ENCODE measurements at regions not wholly inside any gene's neighbourhood (a gene's known extent, or its start where the extent isn't known, plus 50 kb on each side); places are given as distances from the start of the nearest gene placed in this dataset.

- FAIRE-seq (no peak), DNase-seq (ENCODE audit: low read depth, low spot score) (no peak)
- dilution Hi-C loops (cut with MboI; ENCODE audit: extremely low pct_ligation_motif_present, low sequenced_read_pairs), result no loop called here
- Histone ChIP-seq H4K20me1 (ENCODE audit: control insufficient read depth, extremely low read depth, insufficient read depth, low read length) (no peaks in the 10 kb centered on the region), H3K4me2 (ENCODE audit: control insufficient read depth, extremely low read depth, insufficient read depth, low read depth, low read length) (no peak overlapping the region), H3K27me3 (ENCODE audit: control insufficient read depth, extremely low read depth, insufficient read depth, low read length) (no peaks in the 10 kb centered on the region), H2AFZ (ENCODE audit: control insufficient read depth, low read length) (no peak overlapping the region), H3K79me2 (ENCODE audit: control insufficient read depth, insufficient read depth, low read length) (no peaks in the 10 kb centered on the region), H3K4me1 (ENCODE audit: control insufficient read depth, extremely low read depth, insufficient read depth, low read length) (no peaks in the 10 kb centered on the region), H3K36me3 (ENCODE audit: control insufficient read depth in 2 of 2, extremely low read depth in 1 of 2, insufficient read depth in 2 of 2, low read length in 2 of 2) (no peaks in the 10 kb centered on the region), H3K4me3 (ENCODE audit: control insufficient read depth in 2 of 3, extremely low read depth in 1 of 3, insufficient read depth in 2 of 3, low read depth in 1 of 3, low read length in 3 of 3) (no peak overlapping the region), H3K9me3 (ENCODE audit: control insufficient read depth, low read depth, low read length) (no peaks in the 10 kb centered on the region), H3K27ac (ENCODE audit: control insufficient read depth, insufficient read depth, low read length) (no peak overlapping the region), H3K9me1 (ENCODE audit: control insufficient read depth, extremely low read depth, insufficient read depth, low read length) (no peaks in the 10 kb centered on the region), H3K9ac (ENCODE audit: control insufficient read depth, extremely low read depth, insufficient read depth, low read length) (no peak overlapping the region)
- TF ChIP-seq EZH2 (IDR thresholded peaks at IDR 0.05; ENCODE audit: low read length) (no peak), CTCF (optimal IDR thresholded peaks at IDR 0.05 in 1 of 3, IDR thresholded peaks at IDR 0.05 in 1 of 3, conservative IDR thresholded peaks at IDR 0.05 in 1 of 3; ENCODE audit: extremely low read depth in 1 of 3, insufficient read depth in 2 of 3, low read length in 3 of 3) (no peak)
Observed at GRCh38 chr7:85947767-85948166, 695.9 kb upstream of the GRM3 start.

- DNase-seq (ENCODE audit: low read depth, low spot score) (no peak), FAIRE-seq (no peak)
- no peaks in the 10 kb centered on the region for H3K27me3 ChIP-seq (ENCODE audit: control insufficient read depth, extremely low read depth, insufficient read depth, low read length)
- no peak overlapping the region for H3K9ac ChIP-seq (ENCODE audit: control insufficient read depth, extremely low read depth, insufficient read depth, low read length)
- no peaks in the 10 kb centered on the region for H3K79me2 ChIP-seq (ENCODE audit: control insufficient read depth, insufficient read depth, low read length)
- dilution Hi-C loops (cut with MboI; ENCODE audit: extremely low pct_ligation_motif_present, low sequenced_read_pairs), result no loop called here
- no peaks in the 10 kb centered on the region for H4K20me1 ChIP-seq (ENCODE audit: control insufficient read depth, extremely low read depth, insufficient read depth, low read length)
- no peak overlapping the region for H3K4me3 ChIP-seq (ENCODE audit: control insufficient read depth in 2 of 3, extremely low read depth in 1 of 3, insufficient read depth in 2 of 3, low read depth in 1 of 3, low read length in 3 of 3)
- no peak overlapping the region for H3K27ac ChIP-seq (ENCODE audit: control insufficient read depth, insufficient read depth, low read length)
- H3K4me2 ChIP-seq (ENCODE audit: control insufficient read depth, extremely low read depth, insufficient read depth, low read depth, low read length), result no peak overlapping the region
- H3K4me1 ChIP-seq (ENCODE audit: control insufficient read depth, extremely low read depth, insufficient read depth, low read length), result no peaks in the 10 kb centered on the region
- TF ChIP-seq CTCF (optimal IDR thresholded peaks at IDR 0.05 in 1 of 3, IDR thresholded peaks at IDR 0.05 in 1 of 3, conservative IDR thresholded peaks at IDR 0.05 in 1 of 3; ENCODE audit: extremely low read depth in 1 of 3, insufficient read depth in 2 of 3, low read length in 3 of 3) (no peak), EZH2 (IDR thresholded peaks at IDR 0.05; ENCODE audit: low read length) (no peak)
- no peaks in the 10 kb centered on the region for H3K9me1 ChIP-seq (ENCODE audit: control insufficient read depth, extremely low read depth, insufficient read depth, low read length)
- H2AFZ ChIP-seq (ENCODE audit: control insufficient read depth, low read length), result no peak overlapping the region
- no peaks in the 10 kb centered on the region for H3K9me3 ChIP-seq (ENCODE audit: control insufficient read depth, low read depth, low read length)
- H3K36me3 ChIP-seq (ENCODE audit: control insufficient read depth in 2 of 2, extremely low read depth in 1 of 2, insufficient read depth in 2 of 2, low read length in 2 of 2), result no peaks in the 10 kb centered on the region
Observed at GRCh38 chr7:85940798-85941197, 702.9 kb upstream of the GRM3 start.

All from keratinocyte (primary cell).